ENCODE measurements at regions not wholly inside any gene's neighbourhood (a gene's known extent, or its start where the extent isn't known, plus 50 kb on each side); places are given as distances from the start of the nearest gene placed in this dataset.

DNA sequence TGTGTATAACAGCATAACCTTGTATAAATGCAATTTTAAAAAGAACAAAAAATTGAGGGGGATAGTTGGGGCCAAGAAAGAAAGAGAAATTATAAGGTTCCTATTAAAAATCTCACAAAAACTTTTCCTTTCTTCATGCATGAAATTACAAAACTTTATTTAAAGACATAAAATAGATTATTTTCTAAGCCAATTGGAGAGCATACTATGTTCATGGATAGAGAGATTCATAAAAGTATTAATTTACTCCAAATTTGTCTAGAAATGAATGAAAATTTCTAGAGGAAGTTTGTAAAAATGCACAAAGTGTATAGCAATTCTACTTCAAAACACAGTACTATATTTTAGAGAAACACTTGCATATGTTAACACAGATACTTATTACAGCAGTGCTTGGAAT, 200.4 kb downstream of the PCSK1 start:
- Mint-ChIP-seq H3K27ac (no peak overlapping the region), H3K4me1 (peaks cover 8% of the 10 kb centered on the region), H3K27me3 (peaks cover 14% of the 10 kb centered on the region), H3K4me3 (no peak overlapping the region), H3K36me3 (ENCODE audit: low read depth) (no peaks in the 10 kb centered on the region), H3K9me3 (no peaks in the 10 kb centered on the region)
- ATAC-seq (replicated peaks) = no peak

DNA sequence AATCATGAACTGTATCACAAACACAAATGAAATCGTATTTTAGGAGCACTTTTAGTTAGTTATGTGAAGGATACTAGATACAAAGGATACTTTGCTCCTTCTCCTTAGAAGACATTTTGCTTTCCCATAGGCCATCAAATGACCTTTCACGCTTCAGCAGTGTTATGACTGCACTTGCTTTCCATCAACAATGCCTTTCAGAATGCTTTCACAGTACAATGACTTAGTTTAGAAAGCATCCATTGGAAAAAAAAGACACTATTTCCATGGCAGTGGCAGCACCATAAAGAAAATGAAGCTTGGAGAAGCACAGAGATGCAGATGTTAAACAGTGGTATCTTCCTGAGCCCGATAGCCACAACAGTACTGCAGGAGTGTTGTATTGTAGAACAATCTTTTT, 203.9 kb downstream of the PCSK1 start:
- peaks cover 14% of the 10 kb centered on the region for H3K27me3 Mint-ChIP-seq
- ATAC-seq (replicated peaks) = no peak
- H3K9me3 Mint-ChIP-seq = no peaks in the 10 kb centered on the region
- no peaks in the 10 kb centered on the region for H3K36me3 Mint-ChIP-seq (ENCODE audit: low read depth)
- H3K27ac Mint-ChIP-seq = no peak overlapping the region
- H3K4me3 Mint-ChIP-seq = no peak overlapping the region
- peaks cover 8% of the 10 kb centered on the region for H3K4me1 Mint-ChIP-seq

DNA sequence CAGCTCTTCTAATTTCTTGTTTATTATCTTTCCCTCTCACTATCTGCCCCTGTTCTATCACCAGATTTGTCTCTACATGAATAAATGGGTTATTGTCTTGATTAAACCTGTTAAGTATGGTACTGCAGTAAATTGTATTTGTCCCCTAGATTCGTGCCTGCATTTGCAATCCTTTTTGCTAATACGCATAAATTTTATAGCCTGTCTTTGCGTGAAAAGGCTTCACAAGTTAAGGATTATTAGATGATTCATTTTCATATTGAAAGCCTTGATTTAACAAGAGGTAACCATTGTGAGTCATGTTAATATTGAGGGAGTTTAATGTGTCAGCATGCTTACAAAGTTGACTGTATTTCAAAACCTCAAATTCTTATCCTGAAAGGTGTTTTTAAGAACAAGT, 204.6 kb downstream of the PCSK1 start:
- peaks cover 14% of the 10 kb centered on the region for H3K27me3 Mint-ChIP-seq

DNA sequence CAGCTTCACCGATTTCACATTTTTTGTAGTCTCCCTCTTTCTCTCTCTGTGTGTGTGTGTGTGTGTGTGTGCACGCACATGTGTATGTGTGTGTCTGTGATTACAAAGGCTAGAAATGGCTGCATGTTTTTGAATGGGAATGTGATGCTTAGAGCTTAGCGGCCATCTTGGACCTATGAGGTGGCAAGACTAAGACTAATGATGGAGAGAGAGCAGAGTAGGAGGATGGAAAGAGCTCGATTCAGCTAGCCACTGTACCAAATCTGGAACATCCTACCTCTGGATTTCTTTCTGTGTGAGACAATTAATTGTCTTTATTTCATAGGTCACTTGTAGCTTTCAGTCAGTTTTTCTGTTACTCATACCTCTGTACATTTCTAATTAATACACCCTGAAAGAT, 205.1 kb downstream of the PCSK1 start:
- peak overlapping the region; percentile 58 for H3K4me3 Mint-ChIP-seq
- no peaks in the 10 kb centered on the region for H3K9me3 Mint-ChIP-seq
- ATAC-seq (replicated peaks) = no peak
- peaks cover 8% of the 10 kb centered on the region for H3K4me1 Mint-ChIP-seq
- H3K36me3 Mint-ChIP-seq (ENCODE audit: low read depth) = no peaks in the 10 kb centered on the region
- peak overlapping the region; percentile 88 for H3K27ac Mint-ChIP-seq
- H3K27me3 Mint-ChIP-seq = peaks cover 14% of the 10 kb centered on the region

More for the DNA sequence above, 204.6 kb downstream of the PCSK1 start:
- peak overlapping the region; percentile 58 for H3K4me3 Mint-ChIP-seq
- peak; percentile 73 for ATAC-seq (replicated peaks)
- H3K4me1 Mint-ChIP-seq = peaks cover 8% of the 10 kb centered on the region
- H3K9me3 Mint-ChIP-seq = no peaks in the 10 kb centered on the region
- no peaks in the 10 kb centered on the region for H3K36me3 Mint-ChIP-seq (ENCODE audit: low read depth)
- peak overlapping the region; percentile 88 for H3K27ac Mint-ChIP-seq

DNA sequence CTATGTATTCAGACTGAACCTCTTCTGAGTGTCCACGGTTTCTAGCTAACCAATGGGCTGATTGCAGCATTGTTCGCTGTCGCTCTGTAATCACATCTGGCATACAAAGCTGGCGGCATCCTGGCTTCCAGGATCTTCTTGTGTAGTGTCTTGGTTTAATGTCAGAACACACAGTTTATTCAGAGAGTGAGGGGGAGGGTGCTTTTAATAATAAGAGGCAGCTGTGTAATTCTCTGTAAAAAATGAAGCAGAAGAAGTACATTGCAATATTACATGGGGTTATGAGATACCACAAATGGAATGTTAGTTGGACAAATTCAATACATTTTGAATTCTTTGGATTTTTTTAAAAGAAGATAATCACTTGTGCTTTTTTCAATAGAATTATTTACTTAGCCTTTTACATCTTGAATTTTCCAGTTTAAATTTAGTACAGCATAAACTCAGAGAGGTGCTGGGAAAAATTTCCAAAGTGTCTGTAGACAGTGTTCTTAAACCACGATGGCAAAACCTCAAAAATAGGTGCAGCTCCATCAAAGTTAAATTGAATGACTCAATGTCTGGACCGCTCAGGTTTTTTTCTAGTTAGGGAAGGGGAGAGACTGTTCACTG, 206.0 kb downstream of the PCSK1 start:
- Mint-ChIP-seq H3K4me1 (peaks cover 8% of the 10 kb centered on the region), H3K27ac (no peak overlapping the region), H3K4me3 (no peak overlapping the region), H3K27me3 (peaks cover 14% of the 10 kb centered on the region), H3K36me3 (ENCODE audit: low read depth) (no peaks in the 10 kb centered on the region), H3K9me3 (peaks cover 3% of the 10 kb centered on the region)
- ATAC-seq (replicated peaks) = no peak

DNA sequence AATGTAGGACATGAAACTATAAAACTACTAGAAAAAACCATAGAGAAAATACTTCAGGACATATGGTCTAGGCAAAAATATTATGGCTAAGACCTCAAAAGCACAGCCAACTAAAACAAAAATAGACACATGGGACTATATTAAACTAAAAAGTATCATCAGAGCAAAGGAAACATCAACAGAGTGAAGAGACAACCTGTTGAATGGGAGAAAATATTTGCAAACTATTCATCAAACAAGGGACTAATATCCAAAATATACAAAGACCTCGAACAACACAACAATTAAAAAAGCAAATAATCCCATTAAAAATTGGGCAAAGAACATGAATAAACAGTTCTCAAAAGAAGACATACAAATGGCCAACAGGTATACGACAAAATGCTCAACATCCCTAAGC, 210.9 kb downstream of the PCSK1 start:
- Mint-ChIP-seq H3K27me3 (peaks cover 4% of the 10 kb centered on the region), H3K9me3 (peaks cover 3% of the 10 kb centered on the region), H3K4me3 (no peak overlapping the region), H3K36me3 (ENCODE audit: low read depth) (no peaks in the 10 kb centered on the region), H3K27ac (peak overlapping the region; percentile 96), H3K4me1 (peaks cover 12% of the 10 kb centered on the region)
- no peak for ATAC-seq (replicated peaks)

DNA sequence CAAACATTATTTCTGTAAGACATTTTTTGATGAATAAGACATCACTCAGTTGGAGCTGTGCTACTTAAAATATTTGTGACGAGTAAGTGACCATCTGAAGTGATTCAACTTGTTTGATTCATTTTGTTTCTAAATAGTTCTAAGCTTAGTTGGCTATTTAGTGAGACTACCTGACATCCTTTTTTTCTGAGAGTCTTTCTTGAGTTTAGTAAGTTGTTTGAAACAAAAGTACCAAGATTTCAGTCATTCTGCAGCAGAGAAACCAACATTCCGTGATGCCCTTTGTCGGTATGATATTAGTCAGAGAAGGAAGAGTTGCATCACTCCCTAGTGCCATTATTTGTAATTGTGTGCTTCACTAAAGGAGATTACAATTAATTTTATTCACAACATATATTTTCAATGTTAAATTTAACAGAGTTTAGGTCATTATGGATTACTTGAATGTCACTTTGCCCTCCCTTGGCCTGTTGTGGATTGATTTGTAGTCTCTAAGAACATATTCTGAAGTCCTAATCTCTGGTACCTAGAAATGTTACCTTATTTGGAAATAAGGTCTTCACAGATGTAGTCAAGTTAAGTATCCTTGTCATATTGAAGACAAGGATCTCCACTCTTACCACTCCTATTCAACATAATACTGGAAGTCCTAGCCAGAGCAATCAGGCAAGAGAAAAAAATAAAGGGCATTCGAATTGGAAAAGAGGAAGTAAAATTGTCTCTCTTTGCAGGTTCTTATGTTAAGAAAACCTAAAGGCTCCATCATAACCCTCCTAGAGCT, 212.2 kb downstream of the PCSK1 start:
- Mint-ChIP-seq H3K9me3 (peaks cover 3% of the 10 kb centered on the region), H3K4me1 (peaks cover 12% of the 10 kb centered on the region), H3K4me3 (peak overlapping the region; percentile 58), H3K27ac (peak overlapping the region; percentile 96), H3K27me3 (no peaks in the 10 kb centered on the region), H3K36me3 (ENCODE audit: low read depth) (no peaks in the 10 kb centered on the region)
- peak; percentile 92 for ATAC-seq (replicated peaks)

DNA sequence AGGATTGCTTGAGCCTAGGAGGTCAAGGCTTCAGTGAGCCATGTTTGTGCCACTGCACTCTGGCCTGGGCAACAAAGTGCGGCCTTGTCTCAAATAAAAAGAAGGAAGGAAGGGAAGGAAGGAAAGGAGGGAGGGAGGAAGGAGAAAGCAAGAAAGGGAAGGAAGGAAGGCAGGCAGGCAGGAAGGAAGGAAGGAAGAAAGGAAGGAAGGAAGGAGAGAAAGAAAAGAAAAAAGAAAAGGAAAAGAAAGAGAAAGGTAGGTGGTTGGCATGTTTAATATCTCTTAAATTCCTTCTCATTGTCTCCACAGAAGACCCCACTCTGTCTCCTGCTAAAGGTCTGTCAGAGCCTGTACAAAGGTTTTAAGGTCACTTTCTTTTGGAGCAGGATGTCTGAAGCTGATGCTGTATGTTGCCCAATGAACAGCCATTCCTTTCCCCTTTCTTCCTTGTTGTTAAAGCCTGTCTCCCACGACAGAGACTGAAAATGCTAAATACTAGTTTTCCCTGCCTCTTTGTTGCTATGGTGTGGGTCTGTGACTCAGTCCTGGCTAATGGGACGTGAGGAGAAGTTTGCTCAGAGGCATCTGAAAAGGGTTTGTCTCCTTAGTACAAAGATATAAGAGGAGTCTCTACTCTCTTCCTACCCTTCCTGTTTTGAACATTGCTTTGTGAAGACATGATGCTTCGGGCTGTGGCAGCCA, 213.3 kb downstream of the PCSK1 start:
- Mint-ChIP-seq H3K27me3 (peaks cover 2% of the 10 kb centered on the region), H3K36me3 (ENCODE audit: low read depth) (no peaks in the 10 kb centered on the region), H3K27ac (peak overlapping the region; percentile 96), H3K4me3 (peak overlapping the region; percentile 58), H3K9me3 (peaks cover 3% of the 10 kb centered on the region), H3K4me1 (peaks cover 12% of the 10 kb centered on the region)
- ATAC-seq (replicated peaks) = peak; percentile 76

DNA sequence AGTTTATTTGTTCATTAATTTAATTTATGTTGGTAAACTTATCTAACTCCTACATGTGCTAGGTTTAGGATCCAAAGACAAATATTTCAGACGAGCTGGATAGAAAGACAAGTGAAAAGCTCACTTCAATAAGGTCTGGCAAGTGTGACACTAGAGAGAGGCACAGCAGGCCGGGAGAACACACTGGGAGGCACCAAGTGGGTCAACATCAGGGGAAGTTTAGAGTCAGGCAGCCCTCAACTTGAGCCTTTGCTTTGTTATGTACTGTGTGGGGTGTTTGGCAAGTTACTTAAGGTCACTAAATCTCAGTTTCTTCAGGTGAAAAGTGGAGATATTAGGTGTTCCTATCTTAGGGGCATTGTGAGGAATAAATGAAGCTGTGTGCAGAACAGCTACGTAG, 214.4 kb downstream of the PCSK1 start:
- no peak for ATAC-seq (replicated peaks)
- H3K9me3 Mint-ChIP-seq = peaks cover 3% of the 10 kb centered on the region
- H3K4me1 Mint-ChIP-seq = peaks cover 12% of the 10 kb centered on the region
- H3K27me3 Mint-ChIP-seq = peaks cover 3% of the 10 kb centered on the region
- no peak overlapping the region for H3K4me3 Mint-ChIP-seq
- H3K27ac Mint-ChIP-seq = peak overlapping the region; percentile 96
- no peaks in the 10 kb centered on the region for H3K36me3 Mint-ChIP-seq (ENCODE audit: low read depth)

DNA sequence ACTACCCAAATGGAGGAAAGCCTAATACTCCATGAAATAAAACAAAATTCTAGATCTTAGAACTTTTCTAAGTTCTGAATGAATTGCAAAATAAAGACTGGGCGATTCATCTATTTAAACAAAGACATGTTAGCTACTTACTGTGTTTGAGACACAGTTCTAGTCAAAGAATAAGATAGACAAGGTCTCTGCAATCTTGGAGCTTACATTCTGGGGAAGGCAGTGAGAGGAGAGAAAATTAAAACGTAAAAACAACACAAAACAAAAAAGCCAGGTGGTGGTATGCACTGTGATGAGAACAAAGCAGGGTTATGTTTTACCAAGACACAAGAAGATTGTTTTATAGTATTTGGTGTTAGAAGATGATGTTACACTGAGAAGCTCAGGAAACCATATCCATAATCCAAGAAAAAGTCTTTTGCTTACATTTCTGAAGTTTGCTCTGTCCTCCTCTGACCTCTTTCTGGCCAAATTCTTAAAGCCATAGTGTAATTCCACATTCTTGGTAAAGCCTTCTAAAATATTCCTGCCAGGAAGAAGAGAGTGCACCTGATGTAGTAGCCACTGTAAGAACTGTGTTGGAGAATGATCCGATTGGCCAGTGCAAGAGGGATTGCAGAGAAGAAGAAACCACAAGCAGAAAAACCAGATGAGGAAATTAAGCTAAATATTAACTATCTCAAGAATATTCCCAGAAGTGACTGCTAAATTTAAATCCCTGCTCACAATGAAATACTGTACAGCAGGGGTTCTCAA, 218.4 kb downstream of the PCSK1 start:
- H3K27me3 Mint-ChIP-seq = peaks cover 12% of the 10 kb centered on the region
- peaks cover 6% of the 10 kb centered on the region for H3K9me3 Mint-ChIP-seq
- no peak for ATAC-seq (replicated peaks)
- no peaks in the 10 kb centered on the region for H3K36me3 Mint-ChIP-seq (ENCODE audit: low read depth)
- no peak overlapping the region for H3K4me3 Mint-ChIP-seq
- H3K27ac Mint-ChIP-seq = no peak overlapping the region
- peaks cover 4% of the 10 kb centered on the region for H3K4me1 Mint-ChIP-seq

DNA sequence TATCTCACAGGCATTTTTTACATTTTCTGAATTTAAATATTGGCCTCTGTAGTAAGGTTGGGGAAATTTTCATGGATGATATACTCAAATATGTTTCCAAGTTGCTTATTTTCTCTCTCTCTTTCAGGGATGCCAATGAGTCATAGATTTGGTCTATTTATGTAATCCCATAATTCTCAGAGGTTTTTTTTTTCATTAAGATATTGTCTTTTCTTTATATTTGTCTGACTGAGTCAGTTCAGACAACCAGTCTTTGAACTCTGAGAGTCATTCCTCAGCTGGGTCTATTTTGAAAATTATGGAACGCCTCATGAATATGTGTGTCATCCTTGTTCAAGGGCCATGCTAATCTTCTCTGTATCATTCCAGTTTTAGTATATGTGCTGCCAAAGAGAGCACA, 223.2 kb downstream of the PCSK1 start:
- Mint-ChIP-seq H3K27me3 (peaks cover 22% of the 10 kb centered on the region), H3K27ac (no peak overlapping the region), H3K4me1 (no peaks in the 10 kb centered on the region), H3K9me3 (peaks cover 22% of the 10 kb centered on the region), H3K4me3 (no peak overlapping the region), H3K36me3 (ENCODE audit: low read depth) (no peaks in the 10 kb centered on the region)
- ATAC-seq (replicated peaks) = peak; percentile 14

DNA sequence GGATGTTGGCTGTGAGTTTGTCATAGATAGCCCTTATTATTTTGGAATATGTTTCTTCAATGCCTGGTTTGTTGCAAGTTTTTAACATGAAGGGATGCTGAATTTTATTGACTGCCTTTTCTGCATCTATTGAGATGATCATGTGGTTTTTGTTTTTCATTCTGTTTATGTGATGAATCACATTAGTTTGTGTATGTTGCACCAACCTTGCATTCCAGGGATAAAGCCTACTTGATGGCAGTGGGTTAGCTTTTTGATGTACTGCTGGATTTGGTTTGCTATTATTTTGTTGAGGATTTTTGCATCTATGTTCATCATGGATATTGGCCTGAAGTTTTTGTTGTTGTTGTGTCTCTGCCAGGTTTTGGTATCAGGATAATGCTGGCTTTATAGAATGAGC, 225.6 kb downstream of the PCSK1 start:
- peaks cover 17% of the 10 kb centered on the region for H3K27me3 Mint-ChIP-seq
- H3K4me3 Mint-ChIP-seq = no peak overlapping the region

DNA sequence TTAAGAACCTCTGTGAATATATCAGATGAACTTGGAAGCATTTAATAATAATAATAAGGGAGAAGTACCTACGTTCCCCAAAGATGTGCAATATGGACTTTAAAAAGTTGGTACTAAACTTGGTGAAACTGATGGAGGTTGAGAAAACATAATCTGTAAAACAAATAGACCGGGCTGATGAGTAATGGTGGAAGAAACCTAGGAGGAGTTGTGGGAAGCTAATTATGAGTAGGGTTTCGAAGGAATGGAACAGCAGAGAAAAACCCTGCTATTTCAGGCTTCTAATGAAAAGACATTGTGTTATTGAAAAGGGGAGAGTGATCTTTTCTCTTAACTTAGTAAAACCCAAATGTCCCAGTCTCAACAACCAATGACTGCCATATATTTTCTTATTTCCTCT, 229.3 kb downstream of the PCSK1 start:
- Mint-ChIP-seq H3K4me1 (no peaks in the 10 kb centered on the region), H3K9me3 (peaks cover 11% of the 10 kb centered on the region), H3K27me3 (peaks cover 11% of the 10 kb centered on the region), H3K27ac (no peak overlapping the region), H3K36me3 (ENCODE audit: low read depth) (no peaks in the 10 kb centered on the region), H3K4me3 (no peak overlapping the region)
- peak; percentile 40 for ATAC-seq (replicated peaks)

More for the DNA sequence above, 225.6 kb downstream of the PCSK1 start:
- H3K9me3 Mint-ChIP-seq = peaks cover 20% of the 10 kb centered on the region
- no peaks in the 10 kb centered on the region for H3K4me1 Mint-ChIP-seq
- no peaks in the 10 kb centered on the region for H3K36me3 Mint-ChIP-seq (ENCODE audit: low read depth)
- ATAC-seq (replicated peaks) = no peak
- H3K27ac Mint-ChIP-seq = no peak overlapping the region

DNA sequence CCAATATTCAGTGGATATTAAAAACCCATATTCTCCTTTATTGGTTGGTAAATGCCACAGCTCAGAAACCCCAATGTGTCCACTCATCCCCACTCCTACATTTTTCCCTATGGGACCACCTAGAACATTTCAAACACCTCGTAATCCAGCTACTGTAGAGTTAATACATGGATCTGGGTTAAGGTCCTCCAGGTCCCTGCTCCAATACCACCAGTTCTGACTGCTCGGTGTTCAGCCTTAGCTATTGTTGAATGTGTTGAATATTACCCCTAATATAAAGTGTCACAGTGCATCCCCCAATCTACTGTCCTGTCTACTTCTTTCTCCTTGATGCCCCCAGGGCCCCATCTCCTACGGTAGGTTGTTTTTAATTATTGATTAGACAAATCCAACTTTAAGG, 231.5 kb downstream of the PCSK1 start:
- Mint-ChIP-seq H3K27me3 (peaks cover 6% of the 10 kb centered on the region), H3K4me3 (no peak overlapping the region), H3K4me1 (no peaks in the 10 kb centered on the region), H3K27ac (no peak overlapping the region), H3K9me3 (no peaks in the 10 kb centered on the region), H3K36me3 (ENCODE audit: low read depth) (no peaks in the 10 kb centered on the region)
- ATAC-seq (replicated peaks) = no peak
